H1 (cell line): ENCODE measurements at regions not wholly inside any gene's neighbourhood (a gene's known extent, or its start where the extent isn't known, plus 50 kb on each side); places are given as distances from the start of the nearest gene placed in this dataset.

Experiments used
- CTCF ChIA-PET: fragments of 300-600 bp; sonication (Branson Sonifier 250); formaldehyde crosslinking; loops from one replicate; lab custom pipeline; 2021; ENCODE audit not compliant: partially characterized antibody; lab: Charles Lee
- POLR2A ChIA-PET: fragments of 300-600 bp; sonication (Branson Sonifier 250); formaldehyde crosslinking; loops from one replicate; lab custom pipeline; 2021; ENCODE audit warnings: inconsistent platforms; ENCODE audit not compliant: partially characterized antibody; lab: Charles Lee
- DNase-seq, 2 experiments: peaks; one replicate each; pipeline versions ENCODE4 v3.0.0 to v3.0.0-alpha.2; 2010 to 2022; ENCODE audit warnings: low spot score in 2 of 2, low read depth in 1 of 2, mixed read lengths in 1 of 2
- FAIRE-seq: peaks from 2 replicates; lab custom pipeline; 2011; peaks lifted over from hg19 to GRCh38; lab: Jason Lieb, UNC
- H2AFZ ChIP-seq: 2 replicates; pipeline ENCODE4 v1.8.1; 2012; ENCODE audit warnings: low read length, inconsistent platforms
- H2AK5ac ChIP-seq: 2 replicates; pipeline ENCODE4 v1.6.1; 2013; ENCODE audit warnings: low read depth, low read length
- H2BK120ac ChIP-seq: replicated peaks from 2 replicates; pipeline ENCODE3; 2013; ENCODE audit warnings: low read depth, low read length, inconsistent platforms
- H2BK12ac ChIP-seq: 2 replicates; pipeline ENCODE4 v1.6.1; 2013; ENCODE audit warnings: low read depth, low read length
- H2BK15ac ChIP-seq: 2 replicates; pipeline ENCODE4 v1.6.1; 2013; ENCODE audit warnings: low read length
- H2BK20ac ChIP-seq: 2 replicates; pipeline ENCODE4 v1.6.1; 2013; ENCODE audit warnings: low read length
- H2BK5ac ChIP-seq: 2 replicates; pipeline ENCODE4 v1.6.1; 2013; ENCODE audit warnings: low read depth, low read length
- H3K14ac ChIP-seq: 2 replicates; pipeline ENCODE4 v1.6.1; 2013; ENCODE audit warnings: inconsistent platforms; ENCODE audit not compliant: insufficient read length
- H3K18ac ChIP-seq: 2 replicates; pipeline ENCODE4 v1.6.1; 2013; ENCODE audit warnings: low read length; ENCODE audit errors: extremely low read depth
- H3K23ac ChIP-seq: 2 replicates; pipeline ENCODE4 v1.6.1; 2013; ENCODE audit warnings: inconsistent platforms; ENCODE audit not compliant: insufficient read length
- H3K23me2 ChIP-seq: 2 replicates; pipeline ENCODE4 v1.6.1; 2013; ENCODE audit warnings: low read depth, low read length
- H3K27ac ChIP-seq: 2 replicates; pipeline ENCODE4 v1.6.1; 2011; ENCODE audit warnings: low read depth, low read length, inconsistent platforms
- H3K27me3 ChIP-seq, 4 experiments: replicated peaks in 1 of 4; 1 replicate in 1 of 4; 2 replicates in 3 of 4; pipeline versions ENCODE4 v1.6.1 to v1.8.1; 2011 to 2013; ENCODE audit warnings: low read length in 3 of 4, mild to moderate bottlenecking in 3 of 4, inconsistent platforms in 2 of 4, mixed read lengths in 2 of 4, moderate library complexity in 1 of 4; ENCODE audit not compliant: control insufficient read depth in 3 of 4, insufficient read depth in 3 of 4; ENCODE audit errors: extremely low read depth in 1 of 4
- H3K36me3 ChIP-seq, 4 experiments: 2 replicates each; pipeline versions ENCODE4 v1.6.1 to v1.8.1; 2011 to 2013; ENCODE audit warnings: mild to moderate bottlenecking in 4 of 4, low read length in 3 of 4, moderate library complexity in 2 of 4, control low read depth in 1 of 4, inconsistent platforms in 1 of 4; ENCODE audit not compliant: insufficient read depth in 4 of 4, control insufficient read depth in 2 of 4
- H3K4ac ChIP-seq: replicated peaks from 2 replicates; pipeline ENCODE3; 2013; ENCODE audit warnings: low read length, low read depth, mixed read lengths, inconsistent platforms; ENCODE audit not compliant: insufficient read length
- H3K4me1 ChIP-seq, 4 experiments: replicated peaks in 1 of 4; 1 replicate in 1 of 4; 2 replicates in 3 of 4; pipeline versions ENCODE4 v1.6.1 to v1.8.1; 2011 to 2013; ENCODE audit warnings: low read length in 3 of 4, inconsistent platforms in 2 of 4, mixed read lengths in 1 of 4; ENCODE audit not compliant: insufficient read depth in 4 of 4, control insufficient read depth in 3 of 4
- H3K4me2 ChIP-seq, 2 experiments: 2 replicates each; pipeline versions ENCODE4 v1.6.1 to v1.8.1; 2011 to 2013; ENCODE audit warnings: low read depth in 2 of 2, low read length in 2 of 2, control low read depth in 1 of 2, inconsistent platforms in 1 of 2, mild to moderate bottlenecking in 1 of 2; ENCODE audit not compliant: insufficient read depth in 1 of 2
- H3K4me3 ChIP-seq, 4 experiments: fragments of 200-600, 300-600 bp in 1 of 4; sonication (generic), shearing (Covaris generic), sonication (Bioruptor Twin) in 1 of 4; 2 replicates each; pipeline versions ENCODE4 v1.5.1 to v1.8.1; 2011 to 2016; ENCODE audit warnings: low read length in 4 of 4, low read depth in 3 of 4, control low read depth in 2 of 4, inconsistent platforms in 2 of 4, mild to moderate bottlenecking in 2 of 4, mixed read lengths in 1 of 4, moderate library complexity in 1 of 4; ENCODE audit not compliant: insufficient read depth in 2 of 4; ENCODE audit errors: extremely low read depth in 1 of 4
- H3K56ac ChIP-seq: replicated peaks from 2 replicates; pipeline ENCODE3; 2013; ENCODE audit warnings: low read depth, mild to moderate bottlenecking, mixed read lengths, low read length, inconsistent platforms; ENCODE audit not compliant: insufficient read length
- H3K79me1 ChIP-seq: 2 replicates; pipeline ENCODE4 v1.6.1; 2013; ENCODE audit warnings: low read depth, low read length, control low read depth
- H3K79me2 ChIP-seq, 2 experiments: 2 replicates each; pipeline versions ENCODE4 v1.6.1 to v1.8.1; 2012 to 2013; ENCODE audit warnings: low read length in 2 of 2, mild to moderate bottlenecking in 2 of 2, inconsistent platforms in 1 of 2; ENCODE audit not compliant: insufficient read depth in 2 of 2, control insufficient read depth in 1 of 2
- H3K9ac ChIP-seq, 4 experiments: replicated peaks in 1 of 4; 1 replicate in 1 of 4; 2 replicates in 3 of 4; pipeline versions ENCODE4 v1.6.1 to v1.8.1; 2011 to 2013; ENCODE audit warnings: low read depth in 3 of 4, low read length in 3 of 4, control low read depth in 2 of 4, mild to moderate bottlenecking in 2 of 4, moderate library complexity in 2 of 4, inconsistent platforms in 1 of 4; ENCODE audit errors: extremely low read depth in 1 of 4
- H3K9me3 ChIP-seq, 2 experiments: 2 replicates each; pipeline versions ENCODE4 v1.6.1 to v1.8.1; 2012 to 2013; ENCODE audit warnings: mild to moderate bottlenecking in 2 of 2, moderate library complexity in 2 of 2, control low read depth in 1 of 2, inconsistent platforms in 1 of 2, low read depth in 1 of 2, low read length in 1 of 2, mixed read lengths in 1 of 2; ENCODE audit not compliant: insufficient read depth in 2 of 2
- H4K20me1 ChIP-seq, 2 experiments: replicated peaks in 1 of 2; 2 replicates each; pipeline versions ENCODE3 to v1.8.1; 2011 to 2013; ENCODE audit warnings: inconsistent platforms in 2 of 2, low read length in 2 of 2, mild to moderate bottlenecking in 1 of 2; ENCODE audit not compliant: insufficient read depth in 2 of 2, control insufficient read depth in 1 of 2
- H4K5ac ChIP-seq: 2 replicates; pipeline ENCODE4 v1.6.1; 2013; ENCODE audit warnings: low read length, low read depth, mixed read lengths, inconsistent platforms; ENCODE audit not compliant: insufficient read length
- H4K8ac ChIP-seq: 2 replicates; pipeline ENCODE4 v1.8.0; 2013; ENCODE audit warnings: mild to moderate bottlenecking, moderate library complexity, low read length, inconsistent platforms; ENCODE audit not compliant: insufficient read depth; ENCODE audit errors: extremely low read depth
- H4K91ac ChIP-seq: replicated peaks from 2 replicates; pipeline ENCODE3; 2013; ENCODE audit warnings: low read length, mixed read lengths, inconsistent platforms; ENCODE audit not compliant: insufficient read length
- BCL11A ChIP-seq, 2 experiments: IDR thresholded peaks; one replicate each; pipeline ENCODE4 v1.6.1; 2011; ENCODE audit warnings: low read depth in 2 of 2, low read length in 2 of 2, mild to moderate bottlenecking in 2 of 2
- BRCA1 ChIP-seq: IDR thresholded peaks from 2 replicates; pipeline ENCODE4 v1.6.1; 2012; ENCODE audit warnings: low read depth, low read length, improper control_type of control experiment
- MAFK ChIP-seq: IDR thresholded peaks from 2 replicates; pipeline ENCODE4 v1.6.1; 2012; ENCODE audit warnings: low read depth, mild to moderate bottlenecking, improper control_type of control experiment, low read length
- MAX ChIP-seq: IDR thresholded peaks from 2 replicates; pipeline ENCODE4 v1.6.1; 2012; ENCODE audit warnings: inconsistent platforms
- TF ChIP-seq, protein P1 (sequence below): IDR thresholded peaks from 2 replicates; pipeline ENCODE4 v1.6.1; 2012; ENCODE audit warnings: low read length, inconsistent platforms

- H3K23me2 ChIP-seq, result no peaks in the 10 kb centered on the region; the same call in 1 of the 2 replicates
- no peaks in the 10 kb centered on the region for H3K4me1 ChIP-seq
- no peak overlapping the region for H3K23ac ChIP-seq
- DNase-seq (no peak), FAIRE-seq (no peak)
- H3K79me1 ChIP-seq, result no peaks in the 10 kb centered on the region
- H2BK120ac ChIP-seq, result no peak overlapping the region
- H3K4me3 ChIP-seq, result no peak overlapping the region
- H4K91ac ChIP-seq, result no peak overlapping the region
- H3K14ac ChIP-seq, result no peak overlapping the region
- H3K27ac ChIP-seq, result no peak overlapping the region
- H2BK20ac ChIP-seq, result no peak overlapping the region
- no peak overlapping the region for H3K4ac ChIP-seq
- no peaks in the 10 kb centered on the region for H3K79me2 ChIP-seq
- no peak overlapping the region for H2AK5ac ChIP-seq
- ChIA-PET POLR2A (no interaction called here), CTCF (interaction anchor here (1.2 kb wide), 1 partner anchor 32 kb away, joined by 4 read pairs; no protein-coding TSS in a partner anchor)
- no peak overlapping the region for H4K8ac ChIP-seq
- no peaks in the 10 kb centered on the region for H4K20me1 ChIP-seq
- no peaks in the 10 kb centered on the region for H3K36me3 ChIP-seq
- H3K56ac ChIP-seq, result no peak overlapping the region
- H2BK5ac ChIP-seq, result no peak overlapping the region
- no peaks in the 10 kb centered on the region for H3K27me3 ChIP-seq
- H2BK15ac ChIP-seq, result no peak overlapping the region
- no peak overlapping the region for H2AFZ ChIP-seq
- no peak overlapping the region for H3K4me2 ChIP-seq
- no peak overlapping the region for H3K9ac ChIP-seq
- H3K18ac ChIP-seq, result no peak overlapping the region
- no peak overlapping the region for H4K5ac ChIP-seq
- H3K9me3 ChIP-seq, result no peaks in the 10 kb centered on the region
- H2BK12ac ChIP-seq, result no peak overlapping the region
- TF ChIP-seq MAFK (no peak), BCL11A (IDR thresholded peaks at IDR 0.05; ENCODE audit: low read depth in 2 of 2, low read length in 2 of 2) (no peak), BRCA1 (no peak), MAX (no peak)
- TF ChIP-seq, protein P1, sequence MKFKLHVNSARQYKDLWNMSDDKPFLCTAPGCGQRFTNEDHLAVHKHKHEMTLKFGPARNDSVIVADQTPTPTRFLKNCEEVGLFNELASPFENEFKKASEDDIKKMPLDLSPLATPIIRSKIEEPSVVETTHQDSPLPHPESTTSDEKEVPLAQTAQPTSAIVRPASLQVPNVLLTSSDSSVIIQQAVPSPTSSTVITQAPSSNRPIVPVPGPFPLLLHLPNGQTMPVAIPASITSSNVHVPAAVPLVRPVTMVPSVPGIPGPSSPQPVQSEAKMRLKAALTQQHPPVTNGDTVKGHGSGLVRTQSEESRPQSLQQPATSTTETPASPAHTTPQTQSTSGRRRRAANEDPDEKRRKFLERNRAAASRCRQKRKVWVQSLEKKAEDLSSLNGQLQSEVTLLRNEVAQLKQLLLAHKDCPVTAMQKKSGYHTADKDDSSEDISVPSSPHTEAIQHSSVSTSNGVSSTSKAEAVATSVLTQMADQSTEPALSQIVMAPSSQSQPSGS, result no peak
Observed at GRCh38 chr2:212745359-212745758, 206.8 kb upstream of the ERBB4 start.
